ENCODE measurements at regions not wholly inside any gene's neighbourhood (a gene's known extent, or its start where the extent isn't known, plus 50 kb on each side); places are given as distances from the start of the nearest gene placed in this dataset.

DNA sequence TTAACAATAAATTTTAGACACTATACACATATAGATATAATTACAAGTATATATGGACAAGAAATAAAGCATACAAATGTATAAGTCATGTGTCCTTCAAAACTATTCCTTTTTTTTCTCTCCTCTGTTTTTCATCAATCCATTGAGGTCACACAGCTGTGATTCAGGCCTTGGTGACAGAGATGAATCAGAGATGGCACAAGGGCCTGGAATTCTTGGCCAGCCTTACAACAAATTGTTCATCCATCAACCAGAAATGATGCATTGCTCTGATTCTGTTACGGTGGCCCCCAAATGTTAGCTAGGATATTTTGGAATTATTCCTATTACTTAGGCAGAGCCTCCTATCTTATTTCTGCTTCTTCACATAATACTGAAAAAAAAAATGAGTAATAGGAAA is 108.7 kb upstream of the MPDZ start:
- TF ChIP-seq, protein P1, sequence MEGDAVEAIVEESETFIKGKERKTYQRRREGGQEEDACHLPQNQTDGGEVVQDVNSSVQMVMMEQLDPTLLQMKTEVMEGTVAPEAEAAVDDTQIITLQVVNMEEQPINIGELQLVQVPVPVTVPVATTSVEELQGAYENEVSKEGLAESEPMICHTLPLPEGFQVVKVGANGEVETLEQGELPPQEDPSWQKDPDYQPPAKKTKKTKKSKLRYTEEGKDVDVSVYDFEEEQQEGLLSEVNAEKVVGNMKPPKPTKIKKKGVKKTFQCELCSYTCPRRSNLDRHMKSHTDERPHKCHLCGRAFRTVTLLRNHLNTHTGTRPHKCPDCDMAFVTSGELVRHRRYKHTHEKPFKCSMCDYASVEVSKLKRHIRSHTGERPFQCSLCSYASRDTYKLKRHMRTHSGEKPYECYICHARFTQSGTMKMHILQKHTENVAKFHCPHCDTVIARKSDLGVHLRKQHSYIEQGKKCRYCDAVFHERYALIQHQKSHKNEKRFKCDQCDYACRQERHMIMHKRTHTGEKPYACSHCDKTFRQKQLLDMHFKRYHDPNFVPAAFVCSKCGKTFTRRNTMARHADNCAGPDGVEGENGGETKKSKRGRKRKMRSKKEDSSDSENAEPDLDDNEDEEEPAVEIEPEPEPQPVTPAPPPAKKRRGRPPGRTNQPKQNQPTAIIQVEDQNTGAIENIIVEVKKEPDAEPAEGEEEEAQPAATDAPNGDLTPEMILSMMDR (IDR thresholded peaks at IDR 0.05) = no peak
- no peak for TF ChIP-seq POLR2AphosphoS5 (IDR thresholded peaks at IDR 0.05; ENCODE audit: insufficient read depth in 1 of 2, low read depth in 1 of 2)

All from vagina (tissue), 2 donors.